ENCODE measurements at regions not wholly inside any gene's neighbourhood (a gene's known extent, or its start where the extent isn't known, plus 50 kb on each side); places are given as distances from the start of the nearest gene placed in this dataset.

GRCh38 chr5:158458086-158458485 lies 599.1 kb upstream of the CLINT1 start:
- TF ChIP-seq, protein P1, sequence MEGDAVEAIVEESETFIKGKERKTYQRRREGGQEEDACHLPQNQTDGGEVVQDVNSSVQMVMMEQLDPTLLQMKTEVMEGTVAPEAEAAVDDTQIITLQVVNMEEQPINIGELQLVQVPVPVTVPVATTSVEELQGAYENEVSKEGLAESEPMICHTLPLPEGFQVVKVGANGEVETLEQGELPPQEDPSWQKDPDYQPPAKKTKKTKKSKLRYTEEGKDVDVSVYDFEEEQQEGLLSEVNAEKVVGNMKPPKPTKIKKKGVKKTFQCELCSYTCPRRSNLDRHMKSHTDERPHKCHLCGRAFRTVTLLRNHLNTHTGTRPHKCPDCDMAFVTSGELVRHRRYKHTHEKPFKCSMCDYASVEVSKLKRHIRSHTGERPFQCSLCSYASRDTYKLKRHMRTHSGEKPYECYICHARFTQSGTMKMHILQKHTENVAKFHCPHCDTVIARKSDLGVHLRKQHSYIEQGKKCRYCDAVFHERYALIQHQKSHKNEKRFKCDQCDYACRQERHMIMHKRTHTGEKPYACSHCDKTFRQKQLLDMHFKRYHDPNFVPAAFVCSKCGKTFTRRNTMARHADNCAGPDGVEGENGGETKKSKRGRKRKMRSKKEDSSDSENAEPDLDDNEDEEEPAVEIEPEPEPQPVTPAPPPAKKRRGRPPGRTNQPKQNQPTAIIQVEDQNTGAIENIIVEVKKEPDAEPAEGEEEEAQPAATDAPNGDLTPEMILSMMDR (IDR thresholded peaks at IDR 0.05), result no peak
- TF ChIP-seq POLR2A (IDR thresholded peaks at IDR 0.05), result no peak

Data from adrenal gland (tissue), 5 donors.